ENCODE measurements at regions not wholly inside any gene's neighbourhood (a gene's known extent, or its start where the extent isn't known, plus 50 kb on each side); places are given as distances from the start of the nearest gene placed in this dataset.

GRCh38 chr3:13708301-13708700, 159.4 kb downstream of the FBLN2 start:
- TF ChIP-seq CTCF (IDR thresholded peaks at IDR 0.05), result no peak
- no peak for TF ChIP-seq POLR2A (IDR thresholded peaks at IDR 0.05)
- TF ChIP-seq EP300 (IDR thresholded peaks at IDR 0.05), result no peak
